ENCODE measurements at regions not wholly inside any gene's neighbourhood (a gene's known extent, or its start where the extent isn't known, plus 50 kb on each side); places are given as distances from the start of the nearest gene placed in this dataset.

DNA sequence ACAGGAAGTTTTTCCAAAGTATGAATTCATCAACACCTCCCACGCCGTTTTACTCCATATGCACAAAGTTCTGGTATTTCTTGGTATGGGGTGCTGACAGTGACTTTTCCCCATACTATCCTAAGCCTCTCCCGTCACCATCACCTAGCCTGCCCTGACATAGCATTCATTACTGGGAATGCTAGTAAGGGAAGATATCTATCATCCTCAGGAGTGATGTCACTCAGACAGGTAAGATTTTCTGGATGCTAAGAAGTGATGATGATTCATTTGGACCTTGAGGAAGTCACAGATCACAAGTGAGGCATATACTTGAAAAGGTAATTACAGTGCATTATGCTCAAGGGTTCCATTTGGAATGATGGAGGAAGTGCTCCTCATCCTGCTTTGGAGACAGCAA, 355.1 kb upstream of the STAC start:
- no peak for DNase-seq (ENCODE audit: extremely low spot score, unreplicated experiment)
- H3K9me3 Mint-ChIP-seq: peaks cover 6% of the 10 kb centered on the region
- H3K27me3 Mint-ChIP-seq: peaks cover 3% of the 10 kb centered on the region
- no peaks in the 10 kb centered on the region for H3K4me1 Mint-ChIP-seq (ENCODE audit: unreplicated experiment)
- no peak overlapping the region for H3K27ac Mint-ChIP-seq
- TF ChIP-seq CTCF (conservative IDR thresholded peaks at IDR 0.05): no peak
- no peaks in the 10 kb centered on the region for H3K36me3 Mint-ChIP-seq
- H3K4me3 Mint-ChIP-seq: no peak overlapping the region

DNA sequence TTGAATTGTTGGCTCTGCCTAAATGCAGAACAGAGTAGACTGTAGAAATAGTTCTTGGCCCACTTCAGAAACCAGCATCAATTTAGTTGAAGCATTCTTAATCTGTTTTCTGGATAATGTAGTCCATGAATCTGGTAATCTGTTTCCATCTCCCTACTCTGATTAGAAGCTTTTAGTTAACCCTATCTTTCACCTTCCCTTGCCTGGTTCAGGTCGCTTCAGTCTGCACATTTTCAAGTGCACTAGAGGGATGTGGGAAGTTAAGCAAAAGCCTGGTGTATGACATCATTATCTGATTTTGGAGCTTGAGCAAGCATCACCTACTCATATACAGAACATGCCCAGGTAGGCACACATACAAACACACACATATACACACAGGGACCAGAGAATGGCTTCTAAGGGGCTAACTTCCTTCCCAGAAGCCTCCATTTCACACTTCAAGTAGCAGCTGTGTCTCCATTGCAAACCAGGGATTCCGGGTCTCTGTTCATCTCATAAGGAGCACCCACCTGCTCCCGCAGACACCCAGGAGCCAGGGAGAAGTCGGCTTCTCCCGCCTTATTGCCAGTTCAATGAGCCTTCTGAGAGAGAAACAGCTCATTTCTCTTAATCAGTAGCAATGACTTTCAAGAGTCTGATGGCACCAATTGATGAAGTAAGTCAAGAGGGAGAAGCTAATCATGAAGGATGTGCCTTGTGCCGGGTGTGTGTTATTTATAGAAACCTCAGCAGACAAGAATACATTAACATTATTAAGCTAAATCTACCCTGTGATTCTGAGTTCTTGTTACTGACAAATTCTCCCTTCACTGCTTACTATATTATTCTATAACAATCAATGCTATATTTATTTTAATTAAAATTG, 347.9 kb upstream of the STAC start:
- no peaks in the 10 kb centered on the region for H3K27me3 Mint-ChIP-seq
- TF ChIP-seq CTCF (conservative IDR thresholded peaks at IDR 0.05): no peak
- H3K27ac Mint-ChIP-seq: no peak overlapping the region

DNA sequence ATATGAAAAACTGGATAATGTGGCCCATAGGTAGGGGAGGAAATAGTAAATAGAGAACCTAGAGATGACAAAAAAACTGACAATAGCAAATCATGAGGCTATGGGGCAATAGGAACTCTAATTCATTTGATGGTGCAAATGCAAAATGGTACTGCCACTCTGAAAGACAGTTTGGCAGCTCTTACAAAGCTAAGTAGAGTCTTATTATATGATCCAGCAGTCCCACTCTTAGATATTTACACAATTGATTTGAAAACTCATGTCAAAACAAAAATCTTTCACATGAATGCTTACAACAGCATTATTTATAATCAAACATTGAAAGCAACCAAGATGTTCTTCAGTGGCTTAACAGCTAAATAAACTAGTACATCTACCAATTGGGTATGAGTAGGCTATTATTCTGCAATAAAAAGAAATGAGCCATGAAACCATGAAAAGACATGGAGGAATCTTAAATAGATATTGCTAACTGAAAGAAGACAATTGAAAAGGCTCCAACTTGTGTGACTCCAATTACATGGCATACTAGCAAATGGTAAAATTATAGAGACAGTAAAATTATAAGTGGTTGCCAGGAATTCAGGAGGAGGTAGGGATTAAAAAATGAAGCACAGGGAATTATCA, 321.8 kb upstream of the STAC start:
- Mint-ChIP-seq H3K9me3 (no peaks in the 10 kb centered on the region), H3K27me3 (peaks cover 10% of the 10 kb centered on the region), H3K36me3 (no peaks in the 10 kb centered on the region), H3K27ac (no peak overlapping the region), H3K4me1 (ENCODE audit: unreplicated experiment) (no peaks in the 10 kb centered on the region), H3K4me3 (no peak overlapping the region)
- TF ChIP-seq CTCF (conservative IDR thresholded peaks at IDR 0.05): no peak
- DNase-seq (ENCODE audit: extremely low spot score, unreplicated experiment): no peak

More for the DNA sequence above, 347.9 kb upstream of the STAC start:
- Mint-ChIP-seq H3K36me3 (no peaks in the 10 kb centered on the region), H3K4me3 (no peak overlapping the region), H3K4me1 (ENCODE audit: unreplicated experiment) (no peaks in the 10 kb centered on the region), H3K9me3 (no peaks in the 10 kb centered on the region)
- DNase-seq (ENCODE audit: extremely low spot score, unreplicated experiment): no peak

- Mint-ChIP-seq H3K27ac (no peak overlapping the region), H3K27me3 (peaks cover 10% of the 10 kb centered on the region)
- no peak for DNase-seq (ENCODE audit: extremely low spot score, unreplicated experiment)
Observed at GRCh38 chr3:36060950-36061349, 319.4 kb upstream of the STAC start.

DNA sequence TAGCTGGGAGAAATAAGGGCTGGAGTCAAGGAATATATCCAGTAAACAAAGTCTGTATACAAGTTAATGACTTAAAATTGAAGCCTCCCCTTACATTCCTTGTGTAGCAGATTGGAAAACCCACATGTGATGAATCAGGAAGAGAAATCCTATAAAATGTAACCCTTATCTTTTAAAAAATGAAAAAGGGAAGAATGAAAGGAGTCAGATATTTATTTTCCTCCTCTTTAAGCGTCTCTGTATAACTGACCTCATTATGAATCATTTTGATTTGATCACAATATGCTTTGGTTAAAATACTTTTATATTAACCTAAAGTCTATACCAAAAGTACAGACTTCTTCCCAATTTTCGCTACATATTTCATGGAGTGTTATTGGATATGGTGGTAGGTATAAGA, 316.3 kb upstream of the STAC start:
- H3K27me3 Mint-ChIP-seq: peaks cover 10% of the 10 kb centered on the region
- H3K27ac Mint-ChIP-seq: no peak overlapping the region
- no peak for DNase-seq (ENCODE audit: extremely low spot score, unreplicated experiment)
- H3K36me3 Mint-ChIP-seq: no peaks in the 10 kb centered on the region
- no peaks in the 10 kb centered on the region for H3K9me3 Mint-ChIP-seq
- H3K4me3 Mint-ChIP-seq: no peak overlapping the region
- TF ChIP-seq CTCF (conservative IDR thresholded peaks at IDR 0.05): no peak
- no peaks in the 10 kb centered on the region for H3K4me1 Mint-ChIP-seq (ENCODE audit: unreplicated experiment)

More at GRCh38 chr3:36060950-36061349, 319.4 kb upstream of the STAC start:
- no peaks in the 10 kb centered on the region for H3K9me3 Mint-ChIP-seq
- no peak overlapping the region for H3K4me3 Mint-ChIP-seq
- TF ChIP-seq CTCF (conservative IDR thresholded peaks at IDR 0.05): no peak
- H3K4me1 Mint-ChIP-seq (ENCODE audit: unreplicated experiment): no peaks in the 10 kb centered on the region
- H3K36me3 Mint-ChIP-seq: no peaks in the 10 kb centered on the region
